Stimulated activated CD8-positive, alpha-beta memory T cell treated with anti-CD3 and anti-CD28 coated beads, Interleukin-15, amount 100 ng/mL, for 48 hours (primary cell): ENCODE measurements at regions not wholly inside any gene's neighbourhood (a gene's known extent, or its start where the extent isn't known, plus 50 kb on each side); places are given as distances from the start of the nearest gene placed in this dataset.
"Not testable (repeated sequence)": the region's sequence is repeated elsewhere in the genome, so short reads cannot be mapped to it uniquely, and the experiment has no call there.

Experiments
- DNase-seq, 2 donors: peaks; one replicate each; pipeline ENCODE4 v3.0.0-alpha.2; 2020; ENCODE audit warnings: low read depth in 2 of 2

- no peak for DNase-seq
These were observed 376.4 kb downstream of the TCERG1L start for GRCh38 chr10:130935128-130935439.

GRCh38 chr10:130935897-130936550 is 375.5 kb downstream of the TCERG1L start:
- DNase-seq, result no peak

- no peak for DNase-seq
These were observed 374.7 kb downstream of the TCERG1L start for GRCh38 chr10:130936851-130937250.

- no peak for DNase-seq
These were observed 373.5 kb downstream of the TCERG1L start for GRCh38 chr10:130938051-130938450.

GRCh38 chr10:130938891-130939290 is 372.6 kb downstream of the TCERG1L start:
- DNase-seq, result not testable (repeated sequence)

GRCh38 chr10:130941886-130942285 is 369.6 kb downstream of the TCERG1L start:
- DNase-seq, result no peak

GRCh38 chr10:130952086-130952485 is 359.4 kb downstream of the TCERG1L start:
- no peak for DNase-seq

GRCh38 chr10:130954326-130954905 is 357.1 kb downstream of the TCERG1L start:
- DNase-seq, result no peak

GRCh38 chr10:130956251-130956650 is 355.3 kb downstream of the TCERG1L start:
- no peak for DNase-seq

- no peak for DNase-seq
These were observed 354.1 kb downstream of the TCERG1L start for GRCh38 chr10:130957423-130957822.

GRCh38 chr10:130958003-130958402 is 353.5 kb downstream of the TCERG1L start:
- DNase-seq, result no peak

- DNase-seq, result no peak
These were observed 352.4 kb downstream of the TCERG1L start for GRCh38 chr10:130958981-130959751.

- no peak for DNase-seq
These were observed 351.7 kb downstream of the TCERG1L start for GRCh38 chr10:130959752-130960195.

- DNase-seq, result no peak
These were observed 351.0 kb downstream of the TCERG1L start for GRCh38 chr10:130960531-130960930.

GRCh38 chr10:130961506-130962239 is 349.8 kb downstream of the TCERG1L start:
- DNase-seq, result no peak

GRCh38 chr10:130962240-130963051 is 349.1 kb downstream of the TCERG1L start:
- DNase-seq, result no peak

- DNase-seq, result no peak
These were observed 348.5 kb downstream of the TCERG1L start for GRCh38 chr10:130963052-130963393.

GRCh38 chr10:130963786-130964522 is 347.6 kb downstream of the TCERG1L start:
- DNase-seq, result no peak

GRCh38 chr10:130964771-130965170 is 346.8 kb downstream of the TCERG1L start:
- no peak for DNase-seq

- no peak for DNase-seq
These were observed 344.4 kb downstream of the TCERG1L start for GRCh38 chr10:130967161-130967560.

GRCh38 chr10:130967784-130968183 is 343.7 kb downstream of the TCERG1L start:
- DNase-seq, result no peak
